ENCODE measurements at regions not wholly inside any gene's neighbourhood (a gene's known extent, or its start where the extent isn't known, plus 50 kb on each side); places are given as distances from the start of the nearest gene placed in this dataset.

DNA sequence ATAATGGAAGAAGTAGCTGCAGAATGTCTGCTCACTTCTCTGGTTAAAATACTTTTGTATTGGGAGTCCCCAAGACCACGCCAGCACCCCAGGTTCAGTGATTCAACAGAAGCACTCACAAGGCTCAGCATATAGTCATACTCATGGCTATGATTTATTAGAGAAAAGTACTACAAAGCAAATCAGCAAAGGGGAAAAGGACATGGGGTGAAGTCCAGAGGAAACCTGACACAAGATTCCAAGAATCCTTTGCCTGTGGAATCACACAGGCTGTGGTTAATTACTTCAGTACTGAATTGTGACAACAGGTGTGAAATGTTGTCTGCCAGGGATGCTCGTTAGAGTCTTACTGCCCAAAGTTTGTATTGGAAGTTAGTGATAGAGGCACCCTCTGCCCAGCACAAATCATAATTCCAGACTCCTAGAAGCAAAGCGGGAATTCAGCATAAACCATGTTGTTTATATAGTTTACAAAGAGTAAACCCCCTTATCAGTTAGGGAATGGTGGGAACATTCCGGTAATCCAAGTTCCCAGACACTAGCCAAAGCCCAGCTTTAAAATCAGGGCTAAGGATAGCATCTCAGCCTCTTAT lies 79.4 kb downstream of the HYCC1 start:
- H3K9me3 Mint-ChIP-seq (ENCODE audit: low read depth): peaks cover 17% of the 10 kb centered on the region

GRCh38 chr7:22934023-22934422 lies 79.9 kb downstream of the HYCC1 start:
- Mint-ChIP-seq H3K4me1 (ENCODE audit: low read depth) (peaks cover 36% of the 10 kb centered on the region), H3K36me3 (ENCODE audit: insufficient read depth) (peaks cover 3% of the 10 kb centered on the region), H3K27me3 (no peaks in the 10 kb centered on the region), H3K27ac (peak overlapping the region; percentile 71), H3K9me3 (ENCODE audit: low read depth) (peaks cover 17% of the 10 kb centered on the region), H3K4me3 (ENCODE audit: low read depth) (no peak overlapping the region)
- TF ChIP-seq, protein P1, sequence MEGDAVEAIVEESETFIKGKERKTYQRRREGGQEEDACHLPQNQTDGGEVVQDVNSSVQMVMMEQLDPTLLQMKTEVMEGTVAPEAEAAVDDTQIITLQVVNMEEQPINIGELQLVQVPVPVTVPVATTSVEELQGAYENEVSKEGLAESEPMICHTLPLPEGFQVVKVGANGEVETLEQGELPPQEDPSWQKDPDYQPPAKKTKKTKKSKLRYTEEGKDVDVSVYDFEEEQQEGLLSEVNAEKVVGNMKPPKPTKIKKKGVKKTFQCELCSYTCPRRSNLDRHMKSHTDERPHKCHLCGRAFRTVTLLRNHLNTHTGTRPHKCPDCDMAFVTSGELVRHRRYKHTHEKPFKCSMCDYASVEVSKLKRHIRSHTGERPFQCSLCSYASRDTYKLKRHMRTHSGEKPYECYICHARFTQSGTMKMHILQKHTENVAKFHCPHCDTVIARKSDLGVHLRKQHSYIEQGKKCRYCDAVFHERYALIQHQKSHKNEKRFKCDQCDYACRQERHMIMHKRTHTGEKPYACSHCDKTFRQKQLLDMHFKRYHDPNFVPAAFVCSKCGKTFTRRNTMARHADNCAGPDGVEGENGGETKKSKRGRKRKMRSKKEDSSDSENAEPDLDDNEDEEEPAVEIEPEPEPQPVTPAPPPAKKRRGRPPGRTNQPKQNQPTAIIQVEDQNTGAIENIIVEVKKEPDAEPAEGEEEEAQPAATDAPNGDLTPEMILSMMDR (IDR thresholded peaks at IDR 0.05; ENCODE audit: unreplicated experiment): no peak
- no peak for DNase-seq (ENCODE audit: low spot score, unreplicated experiment)

More for the DNA sequence above, 79.4 kb downstream of the HYCC1 start:
- peak overlapping the region; percentile 71 for H3K27ac Mint-ChIP-seq
- H3K4me1 Mint-ChIP-seq (ENCODE audit: low read depth): peaks cover 38% of the 10 kb centered on the region
- H3K36me3 Mint-ChIP-seq (ENCODE audit: insufficient read depth): peaks cover 3% of the 10 kb centered on the region
- H3K27me3 Mint-ChIP-seq: no peaks in the 10 kb centered on the region
- TF ChIP-seq, protein P1 (IDR thresholded peaks at IDR 0.05; ENCODE audit: unreplicated experiment): no peak
- no peak overlapping the region for H3K4me3 Mint-ChIP-seq (ENCODE audit: low read depth)
- no peak for DNase-seq (ENCODE audit: low spot score, unreplicated experiment)

GRCh38 chr7:22932896-22933295 lies 81.0 kb downstream of the HYCC1 start:
- Mint-ChIP-seq H3K27ac (no peak overlapping the region), H3K36me3 (ENCODE audit: insufficient read depth) (peaks cover 3% of the 10 kb centered on the region), H3K27me3 (no peaks in the 10 kb centered on the region), H3K4me1 (ENCODE audit: low read depth) (peaks cover 24% of the 10 kb centered on the region), H3K4me3 (ENCODE audit: low read depth) (no peak overlapping the region), H3K9me3 (ENCODE audit: low read depth) (peaks cover 13% of the 10 kb centered on the region)
- no peak for DNase-seq (ENCODE audit: low spot score, unreplicated experiment)
- TF ChIP-seq, protein P1 (IDR thresholded peaks at IDR 0.05; ENCODE audit: unreplicated experiment): no peak

DNA sequence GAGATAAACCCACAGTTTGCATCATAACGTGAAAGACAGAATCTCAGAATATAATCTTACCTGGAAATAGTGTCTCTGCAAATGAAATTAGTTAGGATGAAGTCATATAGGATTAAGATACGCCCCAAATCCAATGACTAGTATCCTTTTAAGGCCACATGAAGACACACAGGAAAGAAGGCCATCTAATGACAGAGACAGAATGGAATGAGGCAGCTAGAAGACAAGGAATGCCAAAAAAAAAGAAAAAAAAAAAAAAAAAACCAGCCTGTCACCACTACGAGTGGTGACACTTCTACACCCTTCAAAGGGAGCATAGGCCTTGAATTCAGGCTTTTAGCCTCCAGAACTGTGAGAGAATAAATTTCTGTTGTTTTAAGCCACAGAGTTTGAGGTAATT lies 82.9 kb downstream of the HYCC1 start:
- Mint-ChIP-seq H3K4me1 (ENCODE audit: low read depth) (peaks cover 15% of the 10 kb centered on the region), H3K36me3 (ENCODE audit: insufficient read depth) (peaks cover 3% of the 10 kb centered on the region)

GRCh38 chr7:22922307-22922706 lies 91.6 kb downstream of the HYCC1 start:
- Mint-ChIP-seq H3K27ac (no peak overlapping the region), H3K27me3 (no peaks in the 10 kb centered on the region), H3K4me1 (ENCODE audit: low read depth) (no peaks in the 10 kb centered on the region), H3K9me3 (ENCODE audit: low read depth) (peaks cover 16% of the 10 kb centered on the region), H3K36me3 (ENCODE audit: insufficient read depth) (peaks cover 9% of the 10 kb centered on the region), H3K4me3 (ENCODE audit: low read depth) (no peak overlapping the region)
- TF ChIP-seq, protein P1 (IDR thresholded peaks at IDR 0.05; ENCODE audit: unreplicated experiment): no peak
- DNase-seq (ENCODE audit: low spot score, unreplicated experiment): no peak

More for the DNA sequence above, 82.9 kb downstream of the HYCC1 start:
- Mint-ChIP-seq H3K27ac (no peak overlapping the region), H3K9me3 (ENCODE audit: low read depth) (peaks cover 13% of the 10 kb centered on the region), H3K27me3 (no peaks in the 10 kb centered on the region), H3K4me3 (ENCODE audit: low read depth) (no peak overlapping the region)
- DNase-seq (ENCODE audit: low spot score, unreplicated experiment): no peak
- TF ChIP-seq, protein P1 (IDR thresholded peaks at IDR 0.05; ENCODE audit: unreplicated experiment): no peak

Measured in progenitor cell of endocrine pancreas (in vitro differentiated cells).